Caco-2 (cell line): ENCODE measurements at regions not wholly inside any gene's neighbourhood (a gene's known extent, or its start where the extent isn't known, plus 50 kb on each side); places are given as distances from the start of the nearest gene placed in this dataset.

Experiments
- BruUV-seq: library from RNA; stranded (reverse); fragments of 400-500 nt; replicated peaks from 2 replicates; lab custom pipeline; 2021; lab: Mats Ljungman, UMichigan
- CTCF ChIA-PET: fragments of 300-600 bp; sonication (Branson Sonifier 250); formaldehyde crosslinking; loops from one replicate; lab custom pipeline; 2022; ENCODE audit warnings: antibody characterized with exemption; lab: Charles Lee
- POLR2A ChIA-PET: fragments of 300-600 bp; sonication (Branson Sonifier 250); formaldehyde crosslinking; loops from one replicate; lab custom pipeline; 2022; ENCODE audit warnings: antibody characterized with exemption; lab: Charles Lee
- DNase-seq, 2 experiments: peaks; one replicate each; pipeline versions ENCODE4 v3.0.0 to v3.0.0-alpha.2; 2020 to 2022
- H3K27me3 ChIP-seq: replicated peaks from 2 replicates; pipeline ENCODE4 v1.6.0; 2011; ENCODE audit warnings: low read length; ENCODE audit not compliant: control insufficient read depth, insufficient read depth
- H3K36me3 ChIP-seq: 2 replicates; pipeline ENCODE4 v1.5.1; 2011; ENCODE audit warnings: low read length; ENCODE audit not compliant: control insufficient read depth, insufficient read depth
- H3K4me1 ChIP-seq: fragments of 250-450 bp; sonication (Bioruptor Pico); 2 replicates; pipeline ENCODE4 v1.5.1; 2020; ENCODE audit warnings: mild to moderate bottlenecking
- H3K4me3 ChIP-seq: 2 replicates; pipeline ENCODE4 v1.5.1; 2011; ENCODE audit warnings: low read depth, mild to moderate bottlenecking, control low read depth, low read length
- H3K9me3 ChIP-seq: fragments of 250-450 bp; sonication (Bioruptor Pico); 2 replicates; pipeline ENCODE4 v1.5.1; 2020; ENCODE audit warnings: mild to moderate bottlenecking, moderate library complexity
- H3K27ac Mint-ChIP-seq: one replicate; pipeline ENCODE4 v1.8.0; 2022; ENCODE audit warnings: mixed read lengths; ENCODE audit not compliant: unreplicated experiment
- H3K27me3 Mint-ChIP-seq: one replicate; pipeline ENCODE4 v1.8.0; 2022; ENCODE audit warnings: mixed read lengths; ENCODE audit not compliant: insufficient read depth, unreplicated experiment
- H3K36me3 Mint-ChIP-seq: one replicate; pipeline ENCODE4 v1.8.0; 2022; ENCODE audit warnings: mild to moderate bottlenecking, mixed read lengths; ENCODE audit not compliant: insufficient read depth, unreplicated experiment
- H3K4me1 Mint-ChIP-seq: one replicate; pipeline ENCODE4 v1.8.0; 2022; ENCODE audit warnings: low read depth, mixed read lengths; ENCODE audit not compliant: unreplicated experiment
- H3K4me3 Mint-ChIP-seq: one replicate; pipeline ENCODE4 v1.8.0; 2022; ENCODE audit warnings: mild to moderate bottlenecking, moderate library complexity, mixed read lengths; ENCODE audit not compliant: unreplicated experiment
- H3K9me3 Mint-ChIP-seq: one replicate; pipeline ENCODE4 v1.8.0; 2022; ENCODE audit warnings: mixed read lengths; ENCODE audit not compliant: unreplicated experiment
- intact Hi-C: fragments of 100-400 bp; cut with micrococcal nuclease; formaldehyde crosslinking; loops from one replicate; pipeline ENCODE4 v1.10.0; 2022; ENCODE audit not compliant: unreplicated experiment
- TF ChIP-seq, protein P1 (sequence below), 2 experiments: fragments of 200-600 bp in 1 of 2; IDR thresholded peaks; 1 replicate in 1 of 2; 2 replicates in 1 of 2; pipeline versions ENCODE4 v1.5.1 to v1.8.0; 2011 to 2022; ENCODE audit warnings: antibody characterized with exemption in 1 of 2, control low read depth in 1 of 2, inconsistent platforms in 1 of 2, low read depth in 1 of 2, low read length in 1 of 2, mild to moderate bottlenecking in 1 of 2, moderate library complexity in 1 of 2; ENCODE audit not compliant: insufficient read depth in 1 of 2, severe bottlenecking in 1 of 2, unreplicated experiment in 1 of 2

GRCh38 chr7:46411236-46411635, 490.2 kb upstream of the IGFBP3 start:
- intact Hi-C loops, result no loop called here

GRCh38 chr7:46407125-46407524, 486.1 kb upstream of the IGFBP3 start:
- H3K36me3 ChIP-seq, result no peaks in the 10 kb centered on the region
- no TSS peak for BruUV-seq
- no peaks in the 10 kb centered on the region for H3K27me3 ChIP-seq
- H3K9me3 ChIP-seq, result no peaks in the 10 kb centered on the region
- Mint-ChIP-seq H3K27ac (no peak overlapping the region), H3K36me3 (no peaks in the 10 kb centered on the region), H3K4me1 (no peaks in the 10 kb centered on the region), H3K4me3 (no peak overlapping the region), H3K27me3 (no peaks in the 10 kb centered on the region), H3K9me3 (no peaks in the 10 kb centered on the region)
- intact Hi-C loops, result no loop called here
- TF ChIP-seq, protein P1, sequence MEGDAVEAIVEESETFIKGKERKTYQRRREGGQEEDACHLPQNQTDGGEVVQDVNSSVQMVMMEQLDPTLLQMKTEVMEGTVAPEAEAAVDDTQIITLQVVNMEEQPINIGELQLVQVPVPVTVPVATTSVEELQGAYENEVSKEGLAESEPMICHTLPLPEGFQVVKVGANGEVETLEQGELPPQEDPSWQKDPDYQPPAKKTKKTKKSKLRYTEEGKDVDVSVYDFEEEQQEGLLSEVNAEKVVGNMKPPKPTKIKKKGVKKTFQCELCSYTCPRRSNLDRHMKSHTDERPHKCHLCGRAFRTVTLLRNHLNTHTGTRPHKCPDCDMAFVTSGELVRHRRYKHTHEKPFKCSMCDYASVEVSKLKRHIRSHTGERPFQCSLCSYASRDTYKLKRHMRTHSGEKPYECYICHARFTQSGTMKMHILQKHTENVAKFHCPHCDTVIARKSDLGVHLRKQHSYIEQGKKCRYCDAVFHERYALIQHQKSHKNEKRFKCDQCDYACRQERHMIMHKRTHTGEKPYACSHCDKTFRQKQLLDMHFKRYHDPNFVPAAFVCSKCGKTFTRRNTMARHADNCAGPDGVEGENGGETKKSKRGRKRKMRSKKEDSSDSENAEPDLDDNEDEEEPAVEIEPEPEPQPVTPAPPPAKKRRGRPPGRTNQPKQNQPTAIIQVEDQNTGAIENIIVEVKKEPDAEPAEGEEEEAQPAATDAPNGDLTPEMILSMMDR (IDR thresholded peaks at IDR 0.05; ENCODE audit: insufficient read depth in 1 of 2, low read depth in 1 of 2, low read length in 1 of 2, severe bottlenecking in 1 of 2, unreplicated experiment in 1 of 2), result no peak
- no peaks in the 10 kb centered on the region for H3K4me1 ChIP-seq
- no peak overlapping the region for H3K4me3 ChIP-seq
- no peak for DNase-seq
- POLR2A ChIA-PET, result no interaction called here
- CTCF ChIA-PET, result no interaction called here

More at GRCh38 chr7:46411236-46411635, 490.2 kb upstream of the IGFBP3 start:
- BruUV-seq, result no TSS peak
- CTCF ChIA-PET, result no interaction called here
- Mint-ChIP-seq H3K27me3 (no peaks in the 10 kb centered on the region), H3K27ac (no peak overlapping the region), H3K9me3 (no peaks in the 10 kb centered on the region), H3K36me3 (no peaks in the 10 kb centered on the region), H3K4me3 (no peak overlapping the region), H3K4me1 (no peaks in the 10 kb centered on the region)
- no peak for DNase-seq
- POLR2A ChIA-PET, result no interaction called here
- H3K27me3 ChIP-seq, result no peaks in the 10 kb centered on the region
- H3K4me3 ChIP-seq, result no peak overlapping the region
- H3K9me3 ChIP-seq, result no peaks in the 10 kb centered on the region
- no peaks in the 10 kb centered on the region for H3K36me3 ChIP-seq
- no peaks in the 10 kb centered on the region for H3K4me1 ChIP-seq
- TF ChIP-seq, protein P1 (IDR thresholded peaks at IDR 0.05; ENCODE audit: insufficient read depth in 1 of 2, low read depth in 1 of 2, low read length in 1 of 2, severe bottlenecking in 1 of 2, unreplicated experiment in 1 of 2), result no peak

- no peaks in the 10 kb centered on the region for H3K9me3 Mint-ChIP-seq
- Histone ChIP-seq H3K27me3 (no peaks in the 10 kb centered on the region), H3K9me3 (peaks cover 8% of the 10 kb centered on the region; the same call in 1 of the 2 replicates), H3K4me1 (0 out of 2 replicates have a peak, but pooled peaks cover 8% of the 10 kb centered on the region), H3K36me3 (no peaks in the 10 kb centered on the region), H3K4me3 (no peak overlapping the region)
- no peak overlapping the region for H3K4me3 Mint-ChIP-seq
- POLR2A ChIA-PET, result no interaction called here
- DNase-seq, result peak in 1 of 2 experiments; percentile 4
- intact Hi-C loops, result no loop called here
- no peaks in the 10 kb centered on the region for H3K36me3 Mint-ChIP-seq
- no peaks in the 10 kb centered on the region for H3K4me1 Mint-ChIP-seq
- TF ChIP-seq, protein P1 (IDR thresholded peaks at IDR 0.05; ENCODE audit: insufficient read depth in 1 of 2, low read depth in 1 of 2, low read length in 1 of 2, severe bottlenecking in 1 of 2, unreplicated experiment in 1 of 2), result no peak
- H3K27me3 Mint-ChIP-seq, result peaks cover 7% of the 10 kb centered on the region
- CTCF ChIA-PET, result no interaction called here
- no TSS peak for BruUV-seq
- no peak overlapping the region for H3K27ac Mint-ChIP-seq
These were observed 476.5 kb upstream of the IGFBP3 start for GRCh38 chr7:46397591-46397990.
